ENCODE measurements at regions not wholly inside any gene's neighbourhood (a gene's known extent, or its start where the extent isn't known, plus 50 kb on each side); places are given as distances from the start of the nearest gene placed in this dataset.
A peak's percentile ranks its signal among the peaks of the same experiment; 100 is the strongest.

- H3K9me3 ChIP-seq (replicated peaks; ENCODE audit: control insufficient read depth, low read depth, low read length) = peaks cover 4% of the 10 kb centered on the region
- no peak overlapping the region for H3K4me3 ChIP-seq (ENCODE audit: low read length)
- H3K27me3 ChIP-seq (ENCODE audit: control insufficient read depth, insufficient read depth, low read length) = no peaks in the 10 kb centered on the region
- no peak for DNase-seq
- 71% methylated on average over 14 of the region's 17 CpGs for WGBS (ENCODE audit: insufficient coverage)
- no peaks in the 10 kb centered on the region for H3K4me1 ChIP-seq (ENCODE audit: control insufficient read depth, insufficient read depth, low read length)
- no peaks in the 10 kb centered on the region for H3K36me3 ChIP-seq (ENCODE audit: control insufficient read depth, insufficient read depth, low read length)
- no peak overlapping the region for H3K27ac ChIP-seq (ENCODE audit: low read length)
Measured at GRCh38 chr7:153504288-153505075, 547.7 kb upstream of the DPP6 start.

- no peak for DNase-seq
- Histone ChIP-seq H3K4me3 (ENCODE audit: low read length) (no peak overlapping the region), H3K9me3 (replicated peaks; ENCODE audit: control insufficient read depth, low read depth, low read length) (peaks cover 4% of the 10 kb centered on the region), H3K36me3 (ENCODE audit: control insufficient read depth, insufficient read depth, low read length) (no peaks in the 10 kb centered on the region), H3K27ac (ENCODE audit: low read length) (no peak overlapping the region), H3K4me1 (ENCODE audit: control insufficient read depth, insufficient read depth, low read length) (no peaks in the 10 kb centered on the region), H3K27me3 (ENCODE audit: control insufficient read depth, insufficient read depth, low read length) (no peaks in the 10 kb centered on the region)
- 44% methylated on average over 3 of the region's 4 CpGs for WGBS (ENCODE audit: insufficient coverage)
Measured at GRCh38 chr7:153507885-153508284, 544.3 kb upstream of the DPP6 start.

- WGBS (ENCODE audit: insufficient coverage) = no CpG with 5 or more reads among the region's 3 CpGs
- Histone ChIP-seq H3K36me3 (ENCODE audit: control insufficient read depth, insufficient read depth, low read length) (no peaks in the 10 kb centered on the region), H3K27me3 (ENCODE audit: control insufficient read depth, insufficient read depth, low read length) (no peaks in the 10 kb centered on the region), H3K9me3 (replicated peaks; ENCODE audit: control insufficient read depth, low read depth, low read length) (peaks cover 4% of the 10 kb centered on the region), H3K4me3 (ENCODE audit: low read length) (no peak overlapping the region), H3K27ac (ENCODE audit: low read length) (no peak overlapping the region), H3K4me1 (ENCODE audit: control insufficient read depth, insufficient read depth, low read length) (no peaks in the 10 kb centered on the region)
- DNase-seq = no peak
Measured at GRCh38 chr7:153509768-153510167, 542.4 kb upstream of the DPP6 start.

GRCh38 chr7:153510674-153511073 is 541.5 kb upstream of the DPP6 start:
- no peaks in the 10 kb centered on the region for H3K4me1 ChIP-seq (ENCODE audit: control insufficient read depth, insufficient read depth, low read length)
- DNase-seq = no peak
- peaks cover 4% of the 10 kb centered on the region for H3K9me3 ChIP-seq (replicated peaks; ENCODE audit: control insufficient read depth, low read depth, low read length)
- H3K36me3 ChIP-seq (ENCODE audit: control insufficient read depth, insufficient read depth, low read length) = no peaks in the 10 kb centered on the region
- H3K27me3 ChIP-seq (ENCODE audit: control insufficient read depth, insufficient read depth, low read length) = no peaks in the 10 kb centered on the region
- WGBS (ENCODE audit: insufficient coverage) = no CpG with 5 or more reads among the region's 3 CpGs
- no peak overlapping the region for H3K27ac ChIP-seq (ENCODE audit: low read length)
- no peak overlapping the region for H3K4me3 ChIP-seq (ENCODE audit: low read length)

GRCh38 chr7:153514032-153514431 is 538.2 kb upstream of the DPP6 start:
- 82% methylated on average over 4 of the region's 5 CpGs for WGBS (ENCODE audit: insufficient coverage)
- H3K4me1 ChIP-seq (ENCODE audit: control insufficient read depth, insufficient read depth, low read length) = no peaks in the 10 kb centered on the region
- no peaks in the 10 kb centered on the region for H3K36me3 ChIP-seq (ENCODE audit: control insufficient read depth, insufficient read depth, low read length)
- DNase-seq = no peak
- no peak overlapping the region for H3K27ac ChIP-seq (ENCODE audit: low read length)
- H3K9me3 ChIP-seq (replicated peaks; ENCODE audit: control insufficient read depth, low read depth, low read length) = no peaks in the 10 kb centered on the region
- no peak overlapping the region for H3K4me3 ChIP-seq (ENCODE audit: low read length)
- peaks cover 3% of the 10 kb centered on the region for H3K27me3 ChIP-seq (ENCODE audit: control insufficient read depth, insufficient read depth, low read length)

GRCh38 chr7:153515359-153515758 is 536.8 kb upstream of the DPP6 start:
- Histone ChIP-seq H3K27me3 (ENCODE audit: control insufficient read depth, insufficient read depth, low read length) (peaks cover 6% of the 10 kb centered on the region), H3K27ac (ENCODE audit: low read length) (no peak overlapping the region), H3K4me1 (ENCODE audit: control insufficient read depth, insufficient read depth, low read length) (no peaks in the 10 kb centered on the region), H3K4me3 (ENCODE audit: low read length) (no peak overlapping the region), H3K9me3 (replicated peaks; ENCODE audit: control insufficient read depth, low read depth, low read length) (no peaks in the 10 kb centered on the region), H3K36me3 (ENCODE audit: control insufficient read depth, insufficient read depth, low read length) (no peaks in the 10 kb centered on the region)
- no peak for DNase-seq
- no CpG with 5 or more reads among the region's 4 CpGs for WGBS (ENCODE audit: insufficient coverage)

GRCh38 chr7:153518201-153518984 is 533.8 kb upstream of the DPP6 start:
- no peaks in the 10 kb centered on the region for H3K36me3 ChIP-seq (ENCODE audit: control insufficient read depth, insufficient read depth, low read length)
- no peak overlapping the region for H3K27ac ChIP-seq (ENCODE audit: low read length)
- WGBS (ENCODE audit: insufficient coverage) = 83% methylated on average over 1 of the region's 6 CpGs
- DNase-seq = no peak
- peaks cover 6% of the 10 kb centered on the region for H3K27me3 ChIP-seq (ENCODE audit: control insufficient read depth, insufficient read depth, low read length)
- no peaks in the 10 kb centered on the region for H3K4me1 ChIP-seq (ENCODE audit: control insufficient read depth, insufficient read depth, low read length)
- H3K9me3 ChIP-seq (replicated peaks; ENCODE audit: control insufficient read depth, low read depth, low read length) = no peaks in the 10 kb centered on the region
- H3K4me3 ChIP-seq (ENCODE audit: low read length) = no peak overlapping the region

GRCh38 chr7:153521370-153521769 is 530.8 kb upstream of the DPP6 start:
- Histone ChIP-seq H3K9me3 (replicated peaks; ENCODE audit: control insufficient read depth, low read depth, low read length) (no peaks in the 10 kb centered on the region), H3K4me1 (ENCODE audit: control insufficient read depth, insufficient read depth, low read length) (no peaks in the 10 kb centered on the region), H3K27me3 (ENCODE audit: control insufficient read depth, insufficient read depth, low read length) (peaks cover 6% of the 10 kb centered on the region), H3K36me3 (ENCODE audit: control insufficient read depth, insufficient read depth, low read length) (no peaks in the 10 kb centered on the region), H3K27ac (ENCODE audit: low read length) (no peak overlapping the region), H3K4me3 (ENCODE audit: low read length) (no peak overlapping the region)
- DNase-seq = no peak
- WGBS (ENCODE audit: insufficient coverage) = 83% methylated on average over 1 of the region's 5 CpGs

GRCh38 chr7:153522261-153522660 is 529.9 kb upstream of the DPP6 start:
- no peaks in the 10 kb centered on the region for H3K36me3 ChIP-seq (ENCODE audit: control insufficient read depth, insufficient read depth, low read length)
- peak; percentile 32 for DNase-seq
- H3K27me3 ChIP-seq (ENCODE audit: control insufficient read depth, insufficient read depth, low read length) = peaks cover 6% of the 10 kb centered on the region
- H3K9me3 ChIP-seq (replicated peaks; ENCODE audit: control insufficient read depth, low read depth, low read length) = no peaks in the 10 kb centered on the region
- no peak overlapping the region for H3K4me3 ChIP-seq (ENCODE audit: low read length)
- H3K27ac ChIP-seq (ENCODE audit: low read length) = no peak overlapping the region
- H3K4me1 ChIP-seq (ENCODE audit: control insufficient read depth, insufficient read depth, low read length) = no peaks in the 10 kb centered on the region
- 40% methylated on average over 5 of the region's 5 CpGs for WGBS (ENCODE audit: insufficient coverage)

- Histone ChIP-seq H3K4me1 (ENCODE audit: control insufficient read depth, insufficient read depth, low read length) (no peaks in the 10 kb centered on the region), H3K36me3 (ENCODE audit: control insufficient read depth, insufficient read depth, low read length) (no peaks in the 10 kb centered on the region), H3K4me3 (ENCODE audit: low read length) (no peak overlapping the region), H3K9me3 (replicated peaks; ENCODE audit: control insufficient read depth, low read depth, low read length) (no peaks in the 10 kb centered on the region), H3K27ac (ENCODE audit: low read length) (no peak overlapping the region), H3K27me3 (ENCODE audit: control insufficient read depth, insufficient read depth, low read length) (peaks cover 3% of the 10 kb centered on the region)
- WGBS (ENCODE audit: insufficient coverage) = 75% methylated on average over 15 of the region's 16 CpGs
- DNase-seq = no peak
Measured at GRCh38 chr7:153523320-153524015, 528.7 kb upstream of the DPP6 start.
